ENCODE measurements at regions not wholly inside any gene's neighbourhood (a gene's known extent, or its start where the extent isn't known, plus 50 kb on each side); places are given as distances from the start of the nearest gene placed in this dataset.

DNA sequence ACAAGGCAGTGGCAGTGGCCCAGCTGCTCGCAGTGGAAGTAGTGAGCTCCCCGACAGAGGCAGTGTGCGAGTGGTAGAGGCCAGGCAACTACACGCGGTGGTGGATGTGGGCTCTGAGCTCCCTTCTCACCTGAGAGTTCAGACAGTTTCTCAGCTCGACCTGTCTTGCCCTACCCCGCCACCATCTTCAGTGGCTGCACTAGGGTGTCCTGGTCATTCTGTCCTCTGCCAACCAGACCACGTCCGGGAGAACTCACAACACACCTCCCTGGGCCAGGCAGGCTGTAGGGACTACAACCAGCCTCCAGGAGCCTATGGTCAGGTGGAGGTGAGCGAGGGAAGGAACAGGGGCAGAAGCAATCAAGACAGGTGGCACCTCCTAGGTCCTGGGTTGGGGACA, 106.3 kb upstream of the SMAD3 start:
- ATAC-seq (ENCODE audit: low FRiP score) = no peak
- Histone ChIP-seq H3K4me3 (ENCODE audit: low read length in 2 of 2) (no peak overlapping the region), H3K27me3 (ENCODE audit: control insufficient read depth in 1 of 2, insufficient read depth in 2 of 2, low read length in 1 of 2) (no peaks in the 10 kb centered on the region), H3K4me1 (ENCODE audit: control insufficient read depth in 1 of 2, insufficient read depth in 2 of 2, low read length in 2 of 2) (no peaks in the 10 kb centered on the region), H3K36me3 (ENCODE audit: control insufficient read depth in 1 of 2, insufficient read depth in 2 of 2, low read length in 1 of 2) (no peaks in the 10 kb centered on the region), H3K27ac (ENCODE audit: low read depth in 1 of 2, low read length in 2 of 2) (no peak overlapping the region), H3K9me3 (ENCODE audit: control insufficient read depth, low read length) (no peaks in the 10 kb centered on the region)
- WGBS, 2 donors = 86 to 91% methylated on average over 10 of the region's 10 CpGs
- DNase-seq = no peak
- intact Hi-C loops (cut with DNase I) = no loop called here

GRCh38 chr15:66959875-66960274, 105.5 kb upstream of the SMAD3 start:
- intact Hi-C loops (cut with DNase I) = no loop called here
- no peaks in the 10 kb centered on the region for H3K36me3 ChIP-seq (ENCODE audit: control insufficient read depth in 1 of 2, insufficient read depth in 2 of 2, low read length in 1 of 2)
- no peaks in the 10 kb centered on the region for H3K9me3 ChIP-seq (ENCODE audit: control insufficient read depth, low read length)
- DNase-seq = no peak
- H3K4me3 ChIP-seq (ENCODE audit: low read length in 2 of 2) = no peak overlapping the region
- no peaks in the 10 kb centered on the region for H3K4me1 ChIP-seq (ENCODE audit: control insufficient read depth in 1 of 2, insufficient read depth in 2 of 2, low read length in 2 of 2)
- ATAC-seq (ENCODE audit: low FRiP score) = no peak
- no peak overlapping the region for H3K27ac ChIP-seq (ENCODE audit: low read depth in 1 of 2, low read length in 2 of 2)
- WGBS, 2 donors = 43 to 44% methylated on average over 3 of the region's 3 CpGs
- no peaks in the 10 kb centered on the region for H3K27me3 ChIP-seq (ENCODE audit: control insufficient read depth in 1 of 2, insufficient read depth in 2 of 2, low read length in 1 of 2)

GRCh38 chr15:66960519-66960918, 104.9 kb upstream of the SMAD3 start:
- Histone ChIP-seq H3K9me3 (ENCODE audit: control insufficient read depth, low read length) (no peaks in the 10 kb centered on the region), H3K4me3 (ENCODE audit: low read length in 2 of 2) (no peak overlapping the region), H3K27ac (ENCODE audit: low read depth in 1 of 2, low read length in 2 of 2) (no peak overlapping the region), H3K27me3 (ENCODE audit: control insufficient read depth in 1 of 2, insufficient read depth in 2 of 2, low read length in 1 of 2) (no peaks in the 10 kb centered on the region), H3K4me1 (ENCODE audit: control insufficient read depth in 1 of 2, insufficient read depth in 2 of 2, low read length in 2 of 2) (no peaks in the 10 kb centered on the region), H3K36me3 (ENCODE audit: control insufficient read depth in 1 of 2, insufficient read depth in 2 of 2, low read length in 1 of 2) (no peaks in the 10 kb centered on the region)
- no peak for DNase-seq
- intact Hi-C loops (cut with DNase I) = no loop called here
- 97 to 98% methylated on average over 4 of the region's 4 CpGs for WGBS, 2 donors
- ATAC-seq (ENCODE audit: low FRiP score) = no peak

- H3K4me1 ChIP-seq (ENCODE audit: control insufficient read depth in 1 of 2, insufficient read depth in 2 of 2, low read length in 2 of 2) = no peaks in the 10 kb centered on the region
- no peak for ATAC-seq (ENCODE audit: low FRiP score)
- H3K4me3 ChIP-seq (ENCODE audit: low read length in 2 of 2) = no peak overlapping the region
- WGBS, 2 donors = 64 to 76% methylated on average over 5 of the region's 5 CpGs
- no peak overlapping the region for H3K27ac ChIP-seq (ENCODE audit: low read depth in 1 of 2, low read length in 2 of 2)
- H3K27me3 ChIP-seq (ENCODE audit: control insufficient read depth in 1 of 2, insufficient read depth in 2 of 2, low read length in 1 of 2) = no peaks in the 10 kb centered on the region
- H3K9me3 ChIP-seq (ENCODE audit: control insufficient read depth, low read length) = no peaks in the 10 kb centered on the region
- no peaks in the 10 kb centered on the region for H3K36me3 ChIP-seq (ENCODE audit: control insufficient read depth in 1 of 2, insufficient read depth in 2 of 2, low read length in 1 of 2)
- DNase-seq = no peak
- intact Hi-C loops (cut with DNase I) = no loop called here
These were observed 104.0 kb upstream of the SMAD3 start for GRCh38 chr15:66961407-66961884.

DNA sequence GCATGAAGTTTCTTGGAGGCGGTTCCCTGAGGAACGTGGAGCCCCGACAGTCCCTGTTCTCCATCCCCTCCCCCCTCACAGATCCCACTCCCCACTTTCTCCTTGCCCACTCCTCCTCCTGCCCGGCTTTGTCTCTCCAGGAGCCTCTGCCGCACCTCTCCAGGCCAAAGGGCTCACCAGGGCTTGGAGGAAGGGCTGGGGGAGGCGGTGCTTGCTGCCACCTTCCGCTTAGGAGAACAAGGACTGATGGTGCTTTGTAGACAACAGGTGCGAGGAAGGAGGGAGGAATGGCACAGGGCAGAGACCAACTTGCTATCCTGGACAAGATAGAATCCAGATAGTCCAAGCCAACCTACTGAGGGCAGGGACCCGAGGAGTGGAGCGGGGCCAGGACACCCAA, 103.5 kb upstream of the SMAD3 start:
- intact Hi-C loops (cut with DNase I) = no loop called here
- Histone ChIP-seq H3K27me3 (ENCODE audit: control insufficient read depth in 1 of 2, insufficient read depth in 2 of 2, low read length in 1 of 2) (no peaks in the 10 kb centered on the region), H3K27ac (ENCODE audit: low read depth in 1 of 2, low read length in 2 of 2) (no peak overlapping the region), H3K4me1 (ENCODE audit: control insufficient read depth in 1 of 2, insufficient read depth in 2 of 2, low read length in 2 of 2) (no peaks in the 10 kb centered on the region), H3K9me3 (ENCODE audit: control insufficient read depth, low read length) (no peaks in the 10 kb centered on the region), H3K4me3 (ENCODE audit: low read length in 2 of 2) (no peak overlapping the region), H3K36me3 (ENCODE audit: control insufficient read depth in 1 of 2, insufficient read depth in 2 of 2, low read length in 1 of 2) (no peaks in the 10 kb centered on the region)
- WGBS, 2 donors = 90 to 92% methylated on average over 10 of the region's 10 CpGs
- ATAC-seq (ENCODE audit: low FRiP score) (no peak), DNase-seq (no peak)

DNA sequence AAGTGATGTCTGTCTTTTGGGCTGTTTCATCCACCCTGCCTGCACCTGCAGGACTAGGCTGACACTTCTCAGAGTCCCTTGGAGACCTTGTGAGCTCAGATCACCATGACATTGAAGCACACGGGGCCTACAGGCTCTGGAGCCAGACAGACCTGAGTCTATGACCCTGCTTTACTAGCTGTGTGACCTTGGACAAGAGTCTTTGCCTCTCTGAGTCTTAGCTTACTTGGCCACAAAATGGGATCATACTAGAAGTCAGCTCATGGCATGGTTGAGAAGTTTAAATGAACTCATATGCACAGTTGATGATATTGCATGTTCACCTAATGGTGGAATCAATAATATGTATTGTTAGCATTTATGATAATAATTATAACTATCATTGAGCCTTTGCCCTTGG, 102.9 kb upstream of the SMAD3 start:
- H3K9me3 ChIP-seq (ENCODE audit: control insufficient read depth, low read length) = no peaks in the 10 kb centered on the region
- H3K27ac ChIP-seq (ENCODE audit: low read depth in 1 of 2, low read length in 2 of 2) = no peak overlapping the region
- H3K36me3 ChIP-seq (ENCODE audit: control insufficient read depth in 1 of 2, insufficient read depth in 2 of 2, low read length in 1 of 2) = no peaks in the 10 kb centered on the region
- WGBS, 2 donors = 92 to 94% methylated on average over 1 of the region's 1 CpG
- H3K27me3 ChIP-seq (ENCODE audit: control insufficient read depth in 1 of 2, insufficient read depth in 2 of 2, low read length in 1 of 2) = no peaks in the 10 kb centered on the region
- intact Hi-C loops (cut with DNase I) = no loop called here
- H3K4me1 ChIP-seq (ENCODE audit: control insufficient read depth in 1 of 2, insufficient read depth in 2 of 2, low read length in 2 of 2) = no peaks in the 10 kb centered on the region
- DNase-seq (no peak), ATAC-seq (ENCODE audit: low FRiP score) (no peak)
- H3K4me3 ChIP-seq (ENCODE audit: low read length in 2 of 2) = no peak overlapping the region

DNA sequence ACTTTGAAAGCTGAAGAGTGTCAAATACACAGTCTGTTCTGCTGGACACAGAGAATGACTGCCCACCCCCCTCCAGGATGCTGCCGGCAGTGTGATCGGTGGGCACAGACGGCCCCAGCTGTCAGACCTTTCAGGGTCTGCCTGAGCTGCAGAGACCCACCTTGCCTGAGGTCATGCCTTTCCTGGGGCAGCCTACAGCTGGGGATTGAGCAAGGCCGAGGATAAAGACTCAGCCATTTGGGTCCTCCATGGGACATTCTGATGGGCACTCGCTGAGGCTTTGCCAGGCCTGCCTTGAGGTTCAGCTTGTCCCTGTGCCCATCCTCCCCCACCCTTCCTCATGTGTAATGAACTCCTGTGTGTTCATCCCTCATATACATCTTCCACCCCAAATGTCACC, 102.3 kb upstream of the SMAD3 start:
- WGBS, 2 donors = 91 to 97% methylated on average over 5 of the region's 5 CpGs
- Histone ChIP-seq H3K27me3 (ENCODE audit: control insufficient read depth in 1 of 2, insufficient read depth in 2 of 2, low read length in 1 of 2) (no peaks in the 10 kb centered on the region), H3K27ac (ENCODE audit: low read depth in 1 of 2, low read length in 2 of 2) (no peak overlapping the region), H3K4me1 (ENCODE audit: control insufficient read depth in 1 of 2, insufficient read depth in 2 of 2, low read length in 2 of 2) (no peaks in the 10 kb centered on the region), H3K4me3 (ENCODE audit: low read length in 2 of 2) (no peak overlapping the region), H3K36me3 (ENCODE audit: control insufficient read depth in 1 of 2, insufficient read depth in 2 of 2, low read length in 1 of 2) (no peaks in the 10 kb centered on the region), H3K9me3 (ENCODE audit: control insufficient read depth, low read length) (no peaks in the 10 kb centered on the region)
- ATAC-seq (ENCODE audit: low FRiP score) (no peak), DNase-seq (no peak)
- intact Hi-C loops (cut with DNase I) = no loop called here

- DNase-seq (no peak), ATAC-seq (ENCODE audit: low FRiP score) (no peak)
- H3K36me3 ChIP-seq (ENCODE audit: control insufficient read depth in 1 of 2, insufficient read depth in 2 of 2, low read length in 1 of 2) = no peaks in the 10 kb centered on the region
- no peaks in the 10 kb centered on the region for H3K4me1 ChIP-seq (ENCODE audit: control insufficient read depth in 1 of 2, insufficient read depth in 2 of 2, low read length in 2 of 2)
- 88 to 93% methylated on average over 1 of the region's 1 CpG for WGBS, 2 donors
- no peaks in the 10 kb centered on the region for H3K9me3 ChIP-seq (ENCODE audit: control insufficient read depth, low read length)
- intact Hi-C loops (cut with DNase I) = no loop called here
- no peak overlapping the region for H3K4me3 ChIP-seq (ENCODE audit: low read length in 2 of 2)
- no peaks in the 10 kb centered on the region for H3K27me3 ChIP-seq (ENCODE audit: control insufficient read depth in 1 of 2, insufficient read depth in 2 of 2, low read length in 1 of 2)
- no peak overlapping the region for H3K27ac ChIP-seq (ENCODE audit: low read depth in 1 of 2, low read length in 2 of 2)
These were observed 101.7 kb upstream of the SMAD3 start for GRCh38 chr15:66963710-66964109.

GRCh38 chr15:66964111-66964738, 101.2 kb upstream of the SMAD3 start:
- H3K27ac ChIP-seq (ENCODE audit: low read depth in 1 of 2, low read length in 2 of 2) = no peak overlapping the region
- no peak for DNase-seq
- H3K36me3 ChIP-seq (ENCODE audit: control insufficient read depth in 1 of 2, insufficient read depth in 2 of 2, low read length in 1 of 2) = no peaks in the 10 kb centered on the region
- no peaks in the 10 kb centered on the region for H3K9me3 ChIP-seq (ENCODE audit: control insufficient read depth, low read length)
- no peak for ATAC-seq (ENCODE audit: low FRiP score)
- no peaks in the 10 kb centered on the region for H3K27me3 ChIP-seq (ENCODE audit: control insufficient read depth in 1 of 2, insufficient read depth in 2 of 2, low read length in 1 of 2)
- 94 to 97% methylated on average over 9 of the region's 9 CpGs for WGBS, 2 donors
- intact Hi-C loops (cut with DNase I) = no loop called here
- no peak overlapping the region for H3K4me3 ChIP-seq (ENCODE audit: low read length in 2 of 2)
- H3K4me1 ChIP-seq (ENCODE audit: control insufficient read depth in 1 of 2, insufficient read depth in 2 of 2, low read length in 2 of 2) = no peaks in the 10 kb centered on the region

Measured in aorta (tissue), 5 donors.